ENCODE measurements at regions not wholly inside any gene's neighbourhood (a gene's known extent, or its start where the extent isn't known, plus 50 kb on each side); places are given as distances from the start of the nearest gene placed in this dataset.

- TF ChIP-seq CTCF (IDR thresholded peaks at IDR 0.05) = no peak
These were observed 373.9 kb upstream of the ID4 start for GRCh38 chr6:19463250-19463649.

GRCh38 chr6:19463925-19464324 lies 373.2 kb upstream of the ID4 start:
- TF ChIP-seq CTCF (IDR thresholded peaks at IDR 0.05) = no peak

GRCh38 chr6:19465256-19465655 lies 371.9 kb upstream of the ID4 start:
- no peak for TF ChIP-seq CTCF (IDR thresholded peaks at IDR 0.05)

- TF ChIP-seq CTCF (IDR thresholded peaks at IDR 0.05) = no peak
These were observed 371.4 kb upstream of the ID4 start for GRCh38 chr6:19465760-19466159.

DNA sequence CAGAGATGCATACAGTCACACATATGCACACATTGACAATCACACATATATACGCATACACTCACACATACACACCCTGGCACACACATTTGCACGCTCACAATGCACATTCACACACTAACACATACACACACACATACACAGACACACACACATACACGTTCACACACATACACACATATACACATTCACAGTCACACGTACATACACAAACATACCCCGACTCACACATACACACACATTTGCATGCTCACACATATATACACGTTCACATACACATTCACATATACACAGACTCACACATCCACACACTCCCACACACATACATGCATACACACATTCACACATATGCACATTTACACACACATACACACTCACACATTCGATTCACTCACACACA lies 366.8 kb upstream of the ID4 start:
- no peak for TF ChIP-seq CTCF (IDR thresholded peaks at IDR 0.05)

GRCh38 chr6:19472153-19472552 lies 365.0 kb upstream of the ID4 start:
- TF ChIP-seq CTCF (IDR thresholded peaks at IDR 0.05) = no peak

DNA sequence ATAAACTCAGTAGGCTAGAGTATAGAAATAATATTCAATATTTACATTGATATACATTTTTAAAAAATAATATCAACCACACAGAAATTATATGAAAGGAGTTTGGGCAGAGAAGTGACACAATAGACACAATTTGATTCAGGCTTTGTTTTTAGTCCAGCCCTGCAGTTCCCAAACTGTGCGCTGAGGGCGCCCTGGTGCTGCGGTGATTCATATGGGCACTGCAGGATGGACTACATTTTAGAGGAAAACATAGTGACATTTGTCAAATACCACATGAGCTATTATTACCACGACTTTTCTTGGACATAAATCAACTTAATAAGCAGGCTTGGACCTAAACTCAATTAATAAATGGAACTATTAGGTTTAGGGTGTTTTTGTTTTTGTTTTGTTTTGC lies 364.3 kb upstream of the ID4 start:
- TF ChIP-seq CTCF (IDR thresholded peaks at IDR 0.05) = peak; percentile 55

DNA sequence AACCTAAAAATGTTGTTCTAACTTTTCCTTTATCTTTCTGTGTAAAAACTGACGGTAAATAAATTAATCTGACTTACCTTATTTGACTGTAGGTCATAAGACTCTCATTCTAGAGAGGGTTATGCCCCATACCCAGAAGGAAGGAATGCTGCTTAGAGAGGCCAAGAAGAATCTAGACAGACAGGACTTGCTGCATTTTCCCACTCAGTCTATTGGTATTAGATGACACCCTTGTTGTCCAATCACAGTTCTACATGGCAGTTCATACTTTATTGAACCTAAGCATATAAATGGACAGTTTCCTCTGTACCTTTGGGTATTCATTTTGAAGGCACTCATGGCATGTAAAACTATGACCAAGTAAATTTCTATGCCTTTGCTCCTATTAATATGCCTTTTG lies 359.6 kb upstream of the ID4 start:
- TF ChIP-seq CTCF (IDR thresholded peaks at IDR 0.05) = no peak
